GM13976 (cell line): ENCODE measurements at regions not wholly inside any gene's neighbourhood (a gene's known extent, or its start where the extent isn't known, plus 50 kb on each side); places are given as distances from the start of the nearest gene placed in this dataset.

ENCODE experiments used
- DNase-seq: peaks from one replicate; pipeline ENCODE4 v3.0.0; 2012; ENCODE audit warnings: low spot score
- CTCF ChIP-seq: IDR thresholded peaks from 2 replicates; pipeline ENCODE4 v1.5.1; 2012; ENCODE audit warnings: borderline replicate concordance, mild to moderate bottlenecking; ENCODE audit not compliant: insufficient read depth; ENCODE audit errors: extremely low read depth, missing control alignments, control extremely low read depth
- in situ Hi-C: fragments of 300-500 bp; cut with MboI; formaldehyde crosslinking; loops from one replicate; pipeline ENCODE4 v1.12.0; 2022; ENCODE audit warnings: low sequenced_read_pairs, mixed read lengths, inconsistent platforms; ENCODE audit not compliant: unreplicated experiment

- TF ChIP-seq CTCF: no peak
- in situ Hi-C loops: no loop called here
- DNase-seq: no peak
Measured at GRCh38 chr11:15621565-15621964, 506.8 kb downstream of the INSC start.

GRCh38 chr11:15622231-15622890 lies 507.6 kb downstream of the INSC start:
- no peak for DNase-seq
- TF ChIP-seq CTCF: no peak
- in situ Hi-C loops: no loop called here

- DNase-seq: no peak
- no peak for TF ChIP-seq CTCF
- in situ Hi-C loops: no loop called here
Measured at GRCh38 chr11:15624701-15625100, 510.0 kb downstream of the INSC start.

GRCh38 chr11:15625691-15626090 lies 511.0 kb downstream of the INSC start:
- in situ Hi-C loops: no loop called here
- no peak for TF ChIP-seq CTCF
- no peak for DNase-seq

GRCh38 chr11:15627560-15627959 lies 512.8 kb downstream of the INSC start:
- in situ Hi-C loops: no loop called here
- no peak for DNase-seq
- TF ChIP-seq CTCF: no peak

- TF ChIP-seq CTCF: no peak
- in situ Hi-C loops: no loop called here
- no peak for DNase-seq
Measured at GRCh38 chr11:15629690-15630321, 515.1 kb downstream of the INSC start.
